ENCODE measurements at regions not wholly inside any gene's neighbourhood (a gene's known extent, or its start where the extent isn't known, plus 50 kb on each side); places are given as distances from the start of the nearest gene placed in this dataset.
"Not testable (repeated sequence)": the region's sequence is repeated elsewhere in the genome, so short reads cannot be mapped to it uniquely, and the experiment has no call there.

DNA sequence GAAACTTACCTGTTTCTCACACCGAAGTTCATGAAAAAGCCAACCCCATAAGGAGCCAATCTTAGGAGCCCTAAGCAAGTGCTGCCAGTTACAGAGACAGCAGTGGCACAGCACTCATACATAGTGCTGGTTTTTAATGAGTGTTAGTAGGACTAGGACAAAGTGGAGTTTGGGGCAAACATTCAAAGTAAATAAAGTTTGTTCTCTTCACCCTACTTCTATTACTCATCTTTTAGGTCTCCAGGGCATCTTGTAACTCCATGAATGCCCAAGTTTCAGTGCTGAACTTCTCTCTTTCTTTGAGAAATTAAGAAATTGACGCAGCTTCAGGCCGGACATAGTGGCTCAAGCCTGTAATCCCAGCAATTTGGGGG lies 584.7 kb downstream of the EBF1 start:
- no peak for DNase-seq (ENCODE audit: low read depth)

DNA sequence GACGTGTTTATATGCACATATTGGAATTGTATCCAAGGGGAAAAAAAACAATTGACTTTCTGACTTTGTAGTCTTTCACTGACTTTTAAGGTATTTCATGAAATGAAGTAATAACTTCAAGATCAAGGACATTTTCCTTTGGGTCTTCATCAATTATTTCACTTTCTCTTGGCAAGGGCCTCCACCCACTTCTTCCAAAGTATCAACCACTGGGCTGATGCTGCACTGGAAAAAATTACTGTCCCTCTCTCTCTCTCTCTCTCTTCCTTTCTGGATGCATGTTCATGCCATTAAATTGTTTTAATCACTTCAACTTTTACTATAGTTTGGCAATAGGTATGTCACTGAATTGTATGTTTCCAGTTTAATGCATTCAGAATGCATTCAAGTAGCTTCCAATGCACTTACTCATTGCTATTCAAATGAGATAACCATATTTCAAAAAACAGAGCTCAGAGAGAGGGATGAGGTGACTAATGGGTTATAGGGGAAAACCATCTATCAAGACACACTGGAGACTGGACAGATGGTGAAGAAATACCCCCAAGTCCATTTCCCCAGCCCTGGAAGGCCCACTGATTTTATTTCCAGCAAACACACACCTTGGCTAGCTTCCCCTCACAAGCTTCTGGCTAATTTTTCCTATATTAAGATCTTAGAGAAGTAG lies 585.3 kb downstream of the EBF1 start:
- DNase-seq (ENCODE audit: low read depth): no peak

DNA sequence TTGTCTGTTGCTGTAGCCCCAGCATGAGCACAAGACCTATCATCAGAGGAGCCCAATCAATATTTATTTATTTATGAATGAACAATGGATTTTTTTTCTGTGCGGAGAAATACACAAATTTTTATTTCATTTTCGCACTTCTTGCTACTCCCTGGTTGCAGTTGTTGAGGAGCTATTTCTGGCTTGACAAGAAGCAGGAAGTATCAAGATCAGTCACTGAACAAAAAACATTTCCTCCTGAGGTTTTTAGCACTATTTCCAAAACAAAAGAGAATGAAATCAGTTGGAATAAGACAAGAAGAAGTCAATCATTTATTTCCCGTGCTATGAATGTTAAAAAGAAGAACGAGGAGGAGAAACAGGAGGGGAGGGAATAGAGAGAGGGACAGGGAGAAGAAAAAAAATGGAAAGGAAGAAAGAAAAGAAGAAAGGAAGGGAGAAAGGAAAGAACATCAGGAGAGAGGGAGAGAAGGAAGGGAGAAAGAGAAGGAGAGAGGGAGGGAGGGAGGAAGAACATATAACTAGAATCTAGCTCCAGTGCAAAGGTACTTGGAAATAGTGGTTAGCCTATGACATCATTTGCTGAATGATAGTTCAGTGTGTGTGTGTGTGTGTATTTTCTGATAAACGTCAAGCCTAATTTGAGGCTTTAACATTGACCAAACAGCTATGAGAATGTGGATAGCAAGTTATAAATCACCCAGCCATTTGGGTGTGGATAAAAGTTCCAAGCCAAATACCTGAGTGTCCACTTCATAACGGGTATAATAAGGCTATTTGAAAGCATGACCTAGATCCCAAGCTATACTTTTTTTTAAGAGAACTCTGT lies 586.0 kb downstream of the EBF1 start:
- DNase-seq (ENCODE audit: low read depth): no peak

DNA sequence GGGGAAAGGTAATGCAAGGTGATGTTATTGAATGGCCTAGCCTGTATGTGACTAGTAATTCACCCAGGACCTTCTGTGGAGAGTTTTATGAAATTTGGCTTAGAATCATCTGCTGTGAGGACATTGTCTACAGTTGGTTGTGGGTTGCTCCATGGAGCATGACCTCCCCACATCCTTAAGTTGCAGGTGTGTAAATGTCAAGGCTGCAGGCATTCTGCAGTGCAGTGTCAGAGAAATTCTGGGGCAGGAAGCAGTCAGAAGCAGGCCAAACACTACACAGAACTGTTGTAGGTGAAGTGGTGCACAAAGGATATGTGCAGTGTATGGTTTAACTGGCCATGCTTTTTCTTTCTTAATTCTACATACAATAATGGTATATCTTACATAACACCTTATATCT lies 588.3 kb downstream of the EBF1 start:
- no peak for DNase-seq (ENCODE audit: low read depth)

DNA sequence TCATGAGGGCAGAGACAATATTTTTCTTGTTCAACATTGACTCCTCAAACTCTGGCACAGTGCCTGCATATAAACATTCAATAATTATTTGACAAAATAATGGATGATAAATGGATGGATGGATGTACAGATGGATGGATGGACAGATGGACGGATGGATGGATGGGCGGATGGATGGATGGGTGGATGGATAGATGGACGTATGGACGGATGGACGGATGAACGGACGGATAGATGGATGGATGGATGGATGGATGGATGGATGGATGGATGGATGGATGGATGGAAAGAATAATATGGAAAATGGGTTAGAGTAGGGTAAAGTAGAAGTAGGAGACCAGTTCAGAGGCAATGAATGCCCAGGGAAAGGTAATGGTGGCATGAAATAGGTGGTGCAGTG lies 589.2 kb downstream of the EBF1 start:
- no peak for DNase-seq (ENCODE audit: low read depth)

DNA sequence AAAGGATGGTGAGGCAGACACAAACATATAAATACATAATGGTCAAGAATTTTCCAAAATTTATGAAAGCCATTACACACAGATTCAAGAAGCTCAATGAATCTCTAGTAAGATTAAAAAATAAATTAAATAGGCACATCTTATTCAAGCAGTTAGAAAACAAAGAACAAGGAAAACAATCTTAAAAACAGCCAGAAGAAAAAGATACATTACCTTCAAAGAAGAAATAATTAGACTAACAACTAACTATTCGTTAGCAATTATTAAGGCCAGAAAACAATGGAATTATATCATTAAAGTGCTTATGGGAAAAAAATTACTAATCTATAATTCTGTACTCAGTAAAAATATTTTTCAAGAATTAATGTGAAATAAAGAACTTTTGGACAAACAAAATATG lies 593.1 kb downstream of the EBF1 start:
- DNase-seq (ENCODE audit: low read depth): no peak

DNA sequence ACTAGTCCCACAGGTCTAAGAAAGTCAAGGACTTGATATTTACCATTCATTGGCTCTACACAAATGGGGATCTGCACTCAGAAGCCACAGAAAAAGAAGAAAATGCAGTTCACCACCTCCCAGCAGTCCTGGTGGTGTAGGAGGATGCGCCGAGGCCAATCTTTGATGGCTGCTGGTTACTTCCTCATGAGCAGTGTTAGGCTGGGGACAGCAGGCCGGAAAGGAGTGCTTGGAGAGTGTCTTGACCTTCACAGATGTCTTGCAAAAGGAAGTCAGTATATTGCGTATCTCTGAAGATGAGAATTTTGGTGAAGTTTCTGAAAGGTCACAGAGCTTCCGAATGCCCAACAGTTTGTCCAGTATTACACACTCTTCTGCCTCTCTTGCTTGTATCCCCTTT lies 597.0 kb downstream of the EBF1 start:
- no peak for DNase-seq (ENCODE audit: low read depth)

DNA sequence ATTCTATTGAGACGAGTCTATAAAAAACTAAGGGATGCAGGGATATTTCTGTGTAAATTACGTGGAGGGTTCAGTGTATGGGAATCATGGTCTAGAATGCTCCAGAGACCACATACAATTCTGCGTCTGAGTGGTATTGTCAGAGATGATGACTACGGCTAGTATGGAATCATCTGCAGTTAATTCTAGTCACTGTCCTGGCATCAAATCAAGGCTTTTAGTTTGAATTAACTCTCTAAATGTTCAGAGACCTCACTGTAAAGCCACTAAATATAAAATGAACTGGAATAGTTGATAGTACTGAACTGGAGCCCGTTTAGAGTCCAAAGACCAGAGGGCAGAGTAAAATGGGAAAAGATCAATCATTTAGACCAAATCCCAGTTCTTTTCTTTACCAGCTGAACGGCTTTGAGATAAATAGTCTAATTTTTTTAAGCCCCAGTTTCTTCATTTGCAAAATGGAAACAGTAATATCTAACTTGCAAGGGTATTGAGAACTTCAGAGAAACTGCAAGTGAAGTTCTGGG lies 599.8 kb downstream of the EBF1 start:
- no peak for DNase-seq (ENCODE audit: low read depth)

DNA sequence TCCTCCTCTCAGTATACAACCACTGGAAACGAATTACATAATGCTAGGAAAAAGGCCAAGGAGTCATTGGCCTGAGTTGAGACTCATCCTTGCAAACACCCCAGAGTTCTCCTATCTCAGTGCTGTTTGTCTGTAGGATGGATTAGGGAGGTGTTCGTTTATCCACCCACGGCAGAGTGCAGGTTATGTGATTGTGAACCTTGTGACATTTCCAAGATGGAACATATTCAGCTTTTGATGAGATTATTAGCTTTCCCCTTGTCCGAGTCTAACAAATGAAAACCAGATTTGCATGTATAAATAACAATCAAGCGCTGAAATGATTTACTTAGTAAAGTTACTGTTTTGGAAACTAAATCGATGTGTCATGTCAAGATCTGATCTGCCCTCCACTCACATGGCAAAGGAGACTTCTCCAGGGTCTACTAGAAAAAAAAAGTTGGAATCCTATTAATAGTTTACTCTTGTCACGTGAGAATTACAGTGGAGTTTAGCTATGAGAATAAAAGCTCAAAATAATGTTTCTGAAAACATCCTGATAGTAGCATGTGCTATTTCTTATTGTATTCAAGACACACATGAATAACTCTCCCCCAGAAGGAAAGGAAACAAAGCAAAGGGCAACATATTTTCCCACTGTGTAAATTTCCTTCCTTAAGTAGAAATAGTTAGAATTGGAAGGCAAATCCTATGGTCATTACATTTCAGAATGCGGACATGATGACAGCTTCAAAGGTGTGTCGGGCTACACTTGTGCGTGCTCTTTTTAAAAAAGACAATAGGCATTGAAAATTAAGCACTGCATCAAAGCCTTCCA lies 600.4 kb downstream of the EBF1 start:
- DNase-seq (ENCODE audit: low read depth): no peak

DNA sequence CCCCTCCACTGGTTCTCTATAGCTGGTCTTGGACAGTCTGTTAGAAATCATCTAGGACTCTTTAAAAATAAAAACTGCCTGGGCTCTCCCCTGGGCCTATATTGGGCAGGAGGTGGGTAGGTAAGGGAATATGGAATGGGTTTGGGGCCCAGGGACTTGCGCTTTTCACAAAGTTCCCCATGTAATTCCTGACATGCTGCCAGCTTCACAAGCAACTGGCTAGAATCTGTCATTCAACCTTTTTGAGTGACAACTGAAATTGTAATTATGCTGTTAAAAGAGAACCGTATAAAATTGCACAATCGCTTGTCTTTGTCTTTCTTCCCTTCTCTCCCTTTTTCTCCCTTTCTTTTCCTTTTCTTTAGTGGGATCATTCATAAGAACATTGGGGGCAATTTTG lies 603.1 kb downstream of the EBF1 start:
- no peak for DNase-seq (ENCODE audit: low read depth)

DNA sequence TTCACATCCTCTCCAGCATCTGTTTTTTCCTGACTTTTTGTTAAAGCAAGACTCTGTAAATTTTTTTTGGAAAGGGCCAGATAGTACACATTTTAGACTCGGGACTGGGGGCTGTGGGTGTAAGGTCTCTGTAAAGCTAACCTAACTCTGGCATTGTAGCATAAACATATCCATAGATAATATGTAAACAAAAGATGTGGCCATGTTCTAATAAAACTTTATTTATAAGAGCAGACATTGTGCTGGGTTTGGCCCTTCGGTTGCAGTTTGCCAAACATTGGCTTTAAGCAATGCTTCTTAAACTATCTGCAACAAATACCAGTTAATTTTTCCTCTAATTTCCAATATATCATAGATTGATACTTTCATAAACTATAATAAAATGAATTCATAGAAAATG lies 605.2 kb downstream of the EBF1 start:
- DNase-seq (ENCODE audit: low read depth): no peak

DNA sequence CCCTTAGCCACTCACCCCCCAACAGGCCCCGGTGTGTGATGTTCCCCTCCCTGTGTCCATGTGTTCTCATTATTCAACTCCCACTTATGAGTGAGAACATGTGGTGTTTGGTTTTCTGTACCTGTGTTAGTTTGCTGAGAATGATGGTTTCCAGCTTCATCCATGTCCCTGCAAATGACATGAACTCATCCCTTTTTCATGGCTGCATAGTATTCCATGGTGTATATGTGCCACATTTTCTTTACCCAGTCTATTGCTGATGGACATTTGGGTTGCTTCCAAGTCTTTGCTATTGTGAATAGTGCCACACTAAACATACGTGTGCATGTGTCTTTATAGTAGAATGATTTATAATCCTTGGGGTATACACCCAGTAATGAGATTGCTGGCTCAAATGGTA lies 605.7 kb downstream of the EBF1 start:
- DNase-seq (ENCODE audit: low read depth): not testable (repeated sequence)

DNA sequence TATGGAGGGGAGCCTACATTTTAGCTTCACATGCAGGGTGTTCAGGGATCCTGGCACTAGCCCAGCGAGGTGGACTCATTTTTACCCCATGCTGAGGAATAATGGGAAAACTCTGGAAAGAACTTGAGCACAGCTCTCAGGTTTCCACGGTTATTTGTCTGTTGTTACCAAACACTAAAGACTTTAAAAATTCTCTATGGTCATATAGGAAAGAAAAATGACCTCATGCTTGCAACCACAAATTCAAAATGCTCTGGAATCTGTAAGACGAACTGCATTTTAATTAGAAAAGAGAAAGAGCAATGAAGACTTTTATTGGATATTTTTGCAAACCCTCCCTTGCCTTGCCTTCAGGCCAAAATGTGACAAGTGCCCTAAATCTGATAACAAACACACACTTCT lies 606.9 kb downstream of the EBF1 start:
- DNase-seq (ENCODE audit: low read depth): no peak

DNA sequence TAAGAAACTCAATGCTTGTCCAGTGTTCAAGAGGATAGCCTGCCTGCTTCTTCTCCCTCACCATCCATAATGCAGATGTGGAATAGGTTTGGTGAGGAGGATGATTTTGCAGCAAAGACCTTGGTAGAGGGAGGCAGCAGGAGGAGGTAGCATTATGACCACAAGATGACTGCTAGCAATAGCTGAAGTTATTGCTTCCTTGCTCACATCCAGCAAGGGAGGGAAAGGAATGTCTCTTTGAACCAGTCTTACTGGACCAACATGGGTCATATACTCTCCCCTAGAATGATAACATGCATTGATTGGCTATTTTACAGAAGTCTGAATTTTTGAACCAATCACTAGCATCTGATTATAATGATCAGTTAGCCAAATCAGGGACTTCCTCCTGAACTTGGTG lies 607.6 kb downstream of the EBF1 start:
- DNase-seq (ENCODE audit: low read depth): no peak

DNA sequence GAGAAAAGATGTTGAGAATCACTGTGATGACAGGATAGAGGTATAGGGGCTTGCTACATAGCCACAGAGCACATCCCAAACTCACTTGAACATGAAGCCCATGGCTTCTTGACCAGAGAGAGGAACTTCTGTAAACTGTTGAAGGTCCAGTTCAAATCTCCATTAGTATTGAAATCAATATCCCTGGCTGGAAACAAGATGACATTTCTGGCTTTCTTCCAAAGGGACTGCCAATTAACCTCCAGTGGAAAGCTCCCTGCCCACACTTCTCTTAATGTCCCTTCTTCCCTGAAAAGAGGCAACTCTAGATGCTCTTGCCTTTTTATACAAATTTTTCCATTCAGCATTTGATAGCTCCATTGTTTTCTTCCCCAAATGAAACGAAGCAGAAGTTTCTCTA lies 612.1 kb downstream of the EBF1 start:
- DNase-seq (ENCODE audit: low read depth): no peak

DNA sequence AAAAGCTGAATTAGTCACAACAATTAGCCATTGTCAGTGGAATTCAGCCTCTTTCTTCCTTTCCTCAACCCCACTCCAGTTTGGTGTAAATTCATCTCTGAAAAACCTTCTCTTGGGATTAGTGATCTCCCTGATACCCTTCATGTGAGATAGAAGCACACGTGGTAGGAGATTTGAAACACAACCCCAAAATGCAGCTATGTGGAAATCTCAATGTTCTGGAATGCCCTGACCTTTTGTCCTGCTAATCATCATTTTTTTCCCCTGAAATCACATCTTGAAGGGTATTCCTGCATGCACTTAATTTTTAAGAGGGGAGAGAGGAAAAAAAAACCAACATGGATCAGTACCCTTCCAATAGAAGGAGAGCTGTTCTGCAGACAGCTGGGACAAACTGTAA lies 612.6 kb downstream of the EBF1 start:
- DNase-seq (ENCODE audit: low read depth): no peak

DNA sequence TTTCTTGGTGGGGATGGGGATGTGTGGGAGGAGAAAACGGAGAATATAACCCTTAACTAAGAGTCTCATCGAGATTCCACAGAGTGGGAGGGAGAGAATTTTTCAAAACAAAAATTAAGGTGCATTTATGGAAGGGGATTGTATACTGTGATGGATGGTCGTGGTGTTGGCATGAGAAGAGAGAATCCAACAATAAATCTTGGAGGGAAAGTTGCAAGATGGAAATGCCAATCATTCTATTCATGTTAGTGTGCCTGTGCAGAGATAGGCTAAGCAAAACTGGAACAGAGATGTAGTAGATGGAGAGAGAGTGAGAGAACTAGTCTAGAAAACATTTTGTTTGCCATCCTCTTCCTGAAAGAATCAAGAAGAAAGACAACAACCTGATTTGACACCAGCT lies 613.1 kb downstream of the EBF1 start:
- DNase-seq (ENCODE audit: low read depth): no peak

DNA sequence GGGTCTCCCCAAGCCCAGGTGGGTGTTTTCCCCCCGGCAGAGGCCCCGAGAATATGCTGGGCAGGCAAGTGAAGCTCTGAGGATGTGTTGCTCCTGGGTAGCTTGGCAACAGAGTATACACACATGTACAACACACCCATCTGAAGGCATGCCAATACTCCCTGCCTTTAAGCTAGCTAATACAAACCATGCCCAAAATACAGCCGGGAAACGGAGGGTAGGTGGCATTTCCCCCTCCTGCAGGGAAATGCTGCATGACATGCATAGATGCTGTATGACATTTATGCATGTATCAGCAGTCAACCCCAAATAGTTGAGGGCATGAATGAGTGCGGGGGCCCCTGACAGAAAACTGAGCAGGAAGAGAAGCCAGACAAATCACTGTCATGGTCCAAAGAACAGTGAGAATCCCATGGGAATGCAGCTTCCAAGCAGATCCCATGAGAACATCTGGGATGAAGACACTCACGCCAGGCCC lies 614.1 kb downstream of the EBF1 start:
- no peak for DNase-seq (ENCODE audit: low read depth)

DNA sequence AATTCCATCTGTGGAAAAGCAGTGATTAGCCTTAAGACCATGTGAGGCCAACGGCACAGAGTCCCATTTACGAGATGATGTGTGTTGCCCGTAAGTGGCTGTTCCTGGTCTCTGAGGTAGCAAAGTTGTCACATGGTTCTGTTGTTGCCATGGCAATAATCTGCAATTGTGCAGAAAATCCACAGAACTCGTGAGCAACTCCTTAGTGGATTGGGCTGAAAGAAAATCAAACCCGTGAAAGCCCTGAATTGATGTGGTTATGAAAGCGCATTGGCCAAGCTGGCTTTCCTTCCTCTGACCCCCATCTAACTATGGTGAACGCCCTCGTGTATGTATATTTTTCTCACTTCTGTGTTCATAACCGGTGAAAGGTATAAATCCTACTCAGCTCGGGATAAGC lies 614.7 kb downstream of the EBF1 start:
- DNase-seq (ENCODE audit: low read depth): no peak

DNA sequence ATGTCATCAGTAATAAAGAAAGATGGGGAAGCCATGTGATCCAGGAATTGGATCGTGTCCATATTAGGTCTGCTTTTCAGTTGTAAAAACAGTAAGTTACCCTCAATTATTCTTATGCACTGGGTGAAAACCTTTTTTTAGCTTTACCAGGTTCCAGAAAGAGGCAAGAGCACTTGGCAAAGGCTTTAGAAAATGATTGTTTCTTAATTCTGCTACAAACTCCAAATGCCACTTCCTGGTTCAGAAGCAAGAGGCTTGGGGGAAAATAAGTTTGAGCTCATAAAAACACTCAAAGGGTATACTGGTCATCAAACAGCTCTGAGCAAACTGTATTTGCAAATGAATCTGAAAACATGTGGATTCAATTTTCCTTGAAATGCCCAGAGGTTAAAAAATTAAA lies 615.6 kb downstream of the EBF1 start:
- DNase-seq (ENCODE audit: low read depth): no peak

DNA sequence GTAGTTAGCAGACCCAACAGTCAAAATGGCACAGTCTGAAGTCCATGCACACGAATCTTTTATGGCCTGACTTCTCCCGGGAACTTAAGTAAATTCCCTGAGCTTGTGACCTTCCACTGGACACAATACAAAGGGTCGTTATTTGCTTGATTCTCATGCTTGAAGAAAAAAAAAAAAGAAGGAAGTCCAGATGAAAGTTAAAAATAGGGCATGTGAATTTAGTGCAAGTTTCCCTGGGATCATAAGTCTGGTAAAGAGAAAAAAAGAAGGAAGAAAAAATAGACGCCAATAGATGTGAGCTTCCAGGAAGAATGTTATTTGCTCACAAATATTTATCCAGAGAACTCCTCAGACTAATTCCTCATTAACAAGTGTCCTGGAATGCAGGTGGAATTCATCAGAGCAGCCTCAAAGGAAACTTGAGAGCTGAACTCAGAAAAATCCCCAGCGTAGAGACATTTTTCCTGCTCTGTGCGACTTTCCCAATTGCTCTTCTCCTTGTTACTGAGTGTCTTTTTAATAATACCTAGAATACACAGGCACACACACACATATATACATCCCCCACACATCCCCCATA lies 616.3 kb downstream of the EBF1 start:
- DNase-seq (ENCODE audit: low read depth): no peak

DNA sequence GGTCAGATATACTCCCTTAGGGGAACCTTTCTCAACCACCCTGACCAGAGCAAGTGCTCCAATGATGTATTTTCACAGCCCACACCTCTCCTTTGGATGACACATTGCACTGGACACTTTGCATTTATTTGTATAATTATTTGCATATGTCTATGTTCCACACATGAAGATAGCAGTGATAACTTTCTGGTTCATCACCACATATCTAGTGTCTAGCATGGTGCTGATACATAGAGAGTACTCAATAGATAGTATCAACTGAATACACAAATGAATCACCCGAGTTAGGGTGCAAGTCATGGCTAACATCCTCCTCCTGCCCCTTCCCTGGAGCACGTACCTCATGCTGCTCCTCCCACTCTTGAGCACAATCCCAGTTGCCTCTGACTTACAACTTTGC lies 617.6 kb downstream of the EBF1 start:
- DNase-seq (ENCODE audit: low read depth): no peak

All from CMK (cell line).